OCI-LY7 (cell line): ENCODE measurements at regions not wholly inside any gene's neighbourhood (a gene's known extent, or its start where the extent isn't known, plus 50 kb on each side); places are given as distances from the start of the nearest gene placed in this dataset.

Experiments used
- BruUV-seq: library from RNA; stranded (reverse); fragments of 400-500 nt; replicated peaks from 2 replicates; lab custom pipeline; 2021; lab: Mats Ljungman, UMichigan
- CTCF ChIA-PET: fragments of 300-600 bp; sonication (Branson Sonifier 250); formaldehyde crosslinking; loops from one replicate; lab custom pipeline; 2022; ENCODE audit warnings: antibody characterized with exemption; ENCODE audit not compliant: unreplicated experiment; lab: Charles Lee
- POLR2A ChIA-PET: fragments of 300-600 bp; sonication (Branson Sonifier 250); formaldehyde crosslinking; loops from one replicate; lab custom pipeline; 2022; ENCODE audit warnings: antibody characterized with exemption; lab: Charles Lee
- DNase-seq: peaks from one replicate; pipeline ENCODE4 v3.0.0-alpha.2; 2015; ENCODE audit warnings: low spot score
- H2AFZ ChIP-seq: fragments of 200-600 bp; sonication (generic), shearing (Covaris generic); 2 replicates; pipeline ENCODE4 v1.6.1; 2014; ENCODE audit warnings: mild to moderate bottlenecking, antibody characterized with exemption, low read length, moderate library complexity
- H3K27ac ChIP-seq: fragments of 200-600 bp; sonication (generic); 2 replicates; pipeline ENCODE4 v1.5.1; 2014; ENCODE audit warnings: mixed run types, low read depth, mild to moderate bottlenecking, moderate library complexity, low read length, inconsistent platforms; ENCODE audit not compliant: poor library complexity, severe bottlenecking
- H3K36me3 ChIP-seq: fragments of 200-600 bp; sonication (generic); 2 replicates; pipeline ENCODE4 v1.6.1; 2014; ENCODE audit warnings: mild to moderate bottlenecking, antibody characterized with exemption, low read length, moderate library complexity, mixed read lengths; ENCODE audit not compliant: insufficient read depth
- H3K4me1 ChIP-seq: fragments of 200-600 bp; sonication (generic); 2 replicates; pipeline ENCODE4 v1.5.1; 2014; ENCODE audit warnings: mild to moderate bottlenecking, low read length; ENCODE audit not compliant: insufficient read depth, poor library complexity, severe bottlenecking
- H3K4me2 ChIP-seq: fragments of 200-600 bp; sonication (generic); 2 replicates; pipeline ENCODE4 v1.6.1; 2014; ENCODE audit warnings: mild to moderate bottlenecking, low read length
- H3K4me3 ChIP-seq: fragments of 200-600 bp; sonication (generic); 2 replicates; pipeline ENCODE4 v1.5.1; 2014; ENCODE audit warnings: mild to moderate bottlenecking, low read depth, low read length; ENCODE audit not compliant: poor library complexity, severe bottlenecking
- H3K79me2 ChIP-seq: fragments of 200-600 bp; sonication (generic); 2 replicates; pipeline ENCODE4 v1.6.1; 2016; ENCODE audit warnings: low read depth, mild to moderate bottlenecking, low read length, moderate library complexity, mixed read lengths; ENCODE audit not compliant: insufficient read depth
- H3K9me2 ChIP-seq: fragments of 200-600 bp; sonication (generic); 2 replicates; pipeline ENCODE4 v1.6.1; 2016; ENCODE audit warnings: mild to moderate bottlenecking, low read length, mixed read lengths; ENCODE audit not compliant: insufficient read depth
- H3K9me3 ChIP-seq: fragments of 200-600 bp; sonication (generic); 2 replicates; pipeline ENCODE4 v1.6.1; 2014; ENCODE audit warnings: mild to moderate bottlenecking, mixed run types, low read length, mixed read lengths
- H4K20me1 ChIP-seq: fragments of 200-600 bp; sonication (generic); 2 replicates; pipeline ENCODE4 v1.6.1; 2014; ENCODE audit warnings: mild to moderate bottlenecking, antibody characterized with exemption, low read length, moderate library complexity, mixed read lengths; ENCODE audit not compliant: insufficient read depth
- CTCF ChIP-seq: fragments of 200-600 bp; sonication (generic); conservative IDR thresholded peaks from 2 replicates; pipeline ENCODE4 v1.5.1; 2014; ENCODE audit warnings: mild to moderate bottlenecking, antibody characterized with exemption, low read length, moderate library complexity, mixed read lengths
- EZH2phosphoT487 ChIP-seq: fragments of 200-600 bp; sonication (generic); IDR thresholded peaks from 2 replicates; pipeline ENCODE4 v1.6.1; 2018; ENCODE audit warnings: low read depth, borderline replicate concordance, mild to moderate bottlenecking, mixed run types, antibody characterized with exemption, low read length, moderate library complexity, mixed read lengths
- intact Hi-C: fragments of 100-400 bp; cut with micrococcal nuclease; formaldehyde crosslinking; loops from one replicate; pipeline ENCODE4 v1.10.0; 2022; ENCODE audit not compliant: unreplicated experiment

DNA sequence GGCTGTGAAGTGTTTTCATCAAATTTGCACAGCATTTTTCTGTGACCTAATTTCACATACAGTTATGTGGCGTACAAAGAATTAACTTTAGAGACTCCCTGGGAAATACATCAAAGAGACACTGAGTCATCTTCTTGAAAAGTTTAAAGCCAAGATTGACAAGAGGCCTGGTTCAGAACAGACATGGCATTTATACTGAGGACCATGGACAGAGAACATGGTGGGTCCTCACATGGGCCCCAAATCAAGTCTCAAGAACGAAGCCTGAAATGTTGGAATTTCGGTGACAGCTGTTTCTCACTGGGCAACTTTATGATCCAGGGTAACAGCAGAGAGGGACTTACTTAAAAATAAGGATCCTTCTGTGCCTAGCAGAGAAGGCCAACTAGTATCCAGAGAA, 311.5 kb upstream of the KCNJ16 start:
- DNase-seq = no peak
- Histone ChIP-seq H2AFZ (no peak overlapping the region), H4K20me1 (no peaks in the 10 kb centered on the region), H3K27ac (no peak overlapping the region), H3K4me2 (no peak overlapping the region), H3K4me1 (no peaks in the 10 kb centered on the region), H3K79me2 (no peaks in the 10 kb centered on the region), H3K36me3 (no peaks in the 10 kb centered on the region), H3K4me3 (no peak overlapping the region), H3K9me2 (no peaks in the 10 kb centered on the region), H3K9me3 (no peaks in the 10 kb centered on the region)
- TF ChIP-seq CTCF (no peak), EZH2phosphoT487 (no peak)
- POLR2A ChIA-PET = interaction anchor here (0.9 kb wide), 1 partner anchor 11 kb away, joined by 3 read pairs; no protein-coding TSS in a partner anchor
- intact Hi-C loops = no loop called here
- BruUV-seq = no TSS peak
- CTCF ChIA-PET = no interaction called here

DNA sequence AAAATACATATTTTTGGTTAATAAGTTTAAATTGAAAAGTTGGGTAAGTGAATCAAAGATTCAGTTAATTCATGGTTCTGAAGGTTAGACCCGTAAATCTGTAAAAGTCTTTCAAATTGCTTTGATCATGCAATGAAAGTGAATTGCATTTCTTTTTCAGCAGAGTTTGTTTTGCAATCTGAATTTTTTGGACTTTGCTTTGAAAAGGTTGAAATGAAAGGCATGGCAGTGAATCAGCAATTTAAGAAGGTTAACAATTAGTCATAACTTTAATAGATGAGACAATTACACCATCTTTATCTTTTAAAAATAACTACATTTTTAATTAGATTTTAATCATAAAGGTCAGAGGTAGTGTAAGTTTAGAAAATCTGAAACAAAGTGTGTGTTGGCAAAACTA, 310.9 kb upstream of the KCNJ16 start:
- H3K9me3 ChIP-seq = no peaks in the 10 kb centered on the region
- CTCF ChIA-PET = no interaction called here
- BruUV-seq = no TSS peak

More for the DNA sequence above, 310.9 kb upstream of the KCNJ16 start:
- Histone ChIP-seq H3K4me1 (no peaks in the 10 kb centered on the region), H2AFZ (no peak overlapping the region), H3K36me3 (no peaks in the 10 kb centered on the region), H3K79me2 (no peaks in the 10 kb centered on the region), H3K4me3 (no peak overlapping the region), H4K20me1 (no peaks in the 10 kb centered on the region), H3K9me2 (no peaks in the 10 kb centered on the region), H3K4me2 (no peak overlapping the region), H3K27ac (no peak overlapping the region)
- POLR2A ChIA-PET = no interaction called here
- DNase-seq = no peak
- intact Hi-C loops = no loop called here
- TF ChIP-seq CTCF (no peak), EZH2phosphoT487 (no peak)
